Upper lobe of right lung (tissue), 1 donor: ENCODE measurements at regions not wholly inside any gene's neighbourhood (a gene's known extent, or its start where the extent isn't known, plus 50 kb on each side); places are given as distances from the start of the nearest gene placed in this dataset.
"Not testable (repeated sequence)": the region's sequence is repeated elsewhere in the genome, so short reads cannot be mapped to it uniquely, and the experiment has no call there.

Source experiments
- ATAC-seq: fragments of 200-7000 bp; cut with Tn5 transposase; one replicate; pipeline ENCODE4 v1.9.1; 2020; ENCODE audit warnings: mild to moderate bottlenecking, moderate library complexity
- DNase-seq: peaks from one replicate; pipeline ENCODE4 v3.0.0-alpha.2; 2020
- H3K27ac ChIP-seq: fragments of 200-600 bp; one replicate; pipeline ENCODE4 v1.8.0; 2022
- H3K27me3 ChIP-seq: fragments of 200-600 bp; one replicate; pipeline ENCODE4 v1.8.0; 2022; ENCODE audit warnings: mild to moderate bottlenecking
- H3K36me3 ChIP-seq: fragments of 200-600 bp; one replicate; pipeline ENCODE4 v1.8.0; 2022
- H3K4me1 ChIP-seq: fragments of 200-600 bp; one replicate; pipeline ENCODE4 v1.8.0; 2022
- H3K4me3 ChIP-seq: fragments of 200-600 bp; one replicate; pipeline ENCODE4 v1.8.0; 2022; ENCODE audit warnings: mild to moderate bottlenecking
- H3K9me3 ChIP-seq: fragments of 200-600 bp; one replicate; pipeline ENCODE4 v1.8.0; 2022
- CTCF ChIP-seq: fragments of 200-600 bp; IDR thresholded peaks from one replicate; pipeline ENCODE4 v1.8.0; 2022; ENCODE audit warnings: antibody characterized with exemption
- intact Hi-C: fragments of 100-400 bp; cut with DNase I; formaldehyde crosslinking; loops from one replicate; pipeline ENCODE4 v1.11.0; 2022
- donor health status: DM: no; HTN: yes; CAD: no; lungs with severe emphysema.

- intact Hi-C loops, result no loop called here
- no peak overlapping the region for H3K4me3 ChIP-seq
- no peak for TF ChIP-seq CTCF
- no peaks in the 10 kb centered on the region for H3K9me3 ChIP-seq
- no peaks in the 10 kb centered on the region for H3K36me3 ChIP-seq
- no peak for DNase-seq
- peaks cover 5% of the 10 kb centered on the region for H3K4me1 ChIP-seq
- no peaks in the 10 kb centered on the region for H3K27me3 ChIP-seq
- ATAC-seq, result no peak
- H3K27ac ChIP-seq, result no peak overlapping the region
Observed at GRCh38 chr6:137942736-137943135, 75.7 kb downstream of the TNFAIP3 start.

- H3K4me3 ChIP-seq, H3K27ac ChIP-seq, H3K27me3 ChIP-seq, H3K36me3 ChIP-seq, intact Hi-C loops, H3K9me3 ChIP-seq, H3K4me1 ChIP-seq, DNase-seq: not testable (repeated sequence)
- ATAC-seq, result peak; percentile 41
Observed at GRCh38 chr6:137944381-137944780, 77.3 kb downstream of the TNFAIP3 start.

GRCh38 chr6:137944793-137945498, 77.9 kb downstream of the TNFAIP3 start:
- ATAC-seq (peak; percentile 90), DNase-seq (no peak)
- intact Hi-C loops, result no loop called here
- no peaks in the 10 kb centered on the region for H3K27me3 ChIP-seq
- TF ChIP-seq CTCF, result peak; percentile 81
- no peak overlapping the region for H3K4me3 ChIP-seq
- no peaks in the 10 kb centered on the region for H3K9me3 ChIP-seq
- peaks cover 5% of the 10 kb centered on the region for H3K4me1 ChIP-seq
- no peaks in the 10 kb centered on the region for H3K36me3 ChIP-seq
- H3K27ac ChIP-seq, result no peak overlapping the region

- H3K36me3 ChIP-seq, result no peaks in the 10 kb centered on the region
- no peak overlapping the region for H3K4me3 ChIP-seq
- TF ChIP-seq CTCF, result no peak
- intact Hi-C loops, result no loop called here
- H3K27me3 ChIP-seq, result no peaks in the 10 kb centered on the region
- no peak overlapping the region for H3K27ac ChIP-seq
- H3K9me3 ChIP-seq, result no peaks in the 10 kb centered on the region
- no peak for ATAC-seq
- no peaks in the 10 kb centered on the region for H3K4me1 ChIP-seq
- no peak for DNase-seq
Observed at GRCh38 chr6:137949686-137950390, 82.8 kb downstream of the TNFAIP3 start.

GRCh38 chr6:137950581-137950980, 83.5 kb downstream of the TNFAIP3 start:
- no peak for TF ChIP-seq CTCF
- DNase-seq, result no peak
- Histone ChIP-seq H3K4me3 (no peak overlapping the region), H3K27me3 (no peaks in the 10 kb centered on the region), H3K36me3 (no peaks in the 10 kb centered on the region), H3K4me1 (no peaks in the 10 kb centered on the region), H3K27ac (no peak overlapping the region), H3K9me3 (no peaks in the 10 kb centered on the region)
- ATAC-seq, result no peak
- intact Hi-C loops, result no loop called here

- Histone ChIP-seq H3K36me3 (no peaks in the 10 kb centered on the region), H3K27ac (no peak overlapping the region), H3K9me3 (no peaks in the 10 kb centered on the region), H3K27me3 (no peaks in the 10 kb centered on the region), H3K4me1 (no peaks in the 10 kb centered on the region), H3K4me3 (no peak overlapping the region)
- no peak for DNase-seq
- intact Hi-C loops, result no loop called here
- no peak for TF ChIP-seq CTCF
- peak; percentile 76 for ATAC-seq
Observed at GRCh38 chr6:137951064-137951597, 84.1 kb downstream of the TNFAIP3 start.
